ENCODE measurements at regions not wholly inside any gene's neighbourhood (a gene's known extent, or its start where the extent isn't known, plus 50 kb on each side); places are given as distances from the start of the nearest gene placed in this dataset.

GRCh38 chr5:175181331-175181730, 262.7 kb downstream of the DRD1 start:
- DNase-seq, result no peak
- Histone ChIP-seq H3K36me3 (no peaks in the 10 kb centered on the region), H3K27me3 (no peaks in the 10 kb centered on the region), H3K27ac (no peak overlapping the region), H3K4me1 (no peaks in the 10 kb centered on the region), H3K9me3 (no peaks in the 10 kb centered on the region), H3K4me3 (no peak overlapping the region)
- no peak for ATAC-seq
- intact Hi-C loops (cut with DNase I), result no loop called here
- TF ChIP-seq CTCF (IDR thresholded peaks at IDR 0.05), result no peak

GRCh38 chr5:175170899-175171298, 273.1 kb downstream of the DRD1 start:
- intact Hi-C loops (cut with DNase I), result no loop called here
- Histone ChIP-seq H3K9me3 (no peaks in the 10 kb centered on the region), H3K4me3 (no peak overlapping the region), H3K36me3 (no peaks in the 10 kb centered on the region), H3K27me3 (no peaks in the 10 kb centered on the region), H3K4me1 (no peaks in the 10 kb centered on the region), H3K27ac (no peak overlapping the region)
- ATAC-seq, result no peak
- TF ChIP-seq CTCF (IDR thresholded peaks at IDR 0.05), result no peak
- DNase-seq, result no peak

- H3K27ac ChIP-seq, result no peak overlapping the region
- no peak for TF ChIP-seq CTCF (IDR thresholded peaks at IDR 0.05)
- DNase-seq (no peak), ATAC-seq (no peak)
- H3K36me3 ChIP-seq, result no peaks in the 10 kb centered on the region
- H3K9me3 ChIP-seq, result no peaks in the 10 kb centered on the region
- H3K27me3 ChIP-seq, result no peaks in the 10 kb centered on the region
- H3K4me3 ChIP-seq, result no peak overlapping the region
- intact Hi-C loops (cut with DNase I), result no loop called here
- H3K4me1 ChIP-seq, result no peaks in the 10 kb centered on the region
Measured at GRCh38 chr5:175168882-175169507, 275.0 kb downstream of the DRD1 start.

GRCh38 chr5:175166026-175166425, 278.0 kb downstream of the DRD1 start:
- no peak for DNase-seq
- H3K4me1 ChIP-seq, result no peaks in the 10 kb centered on the region
- intact Hi-C loops (cut with DNase I), result no loop called here
- H3K27me3 ChIP-seq, result peaks cover 0 to 4% of the 10 kb centered on the region in 2 donors
- no peak overlapping the region for H3K4me3 ChIP-seq
- H3K9me3 ChIP-seq, result no peaks in the 10 kb centered on the region
- TF ChIP-seq CTCF (IDR thresholded peaks at IDR 0.05), result no peak
- no peaks in the 10 kb centered on the region for H3K36me3 ChIP-seq
- H3K27ac ChIP-seq, result no peak overlapping the region
- ATAC-seq, result no peak

GRCh38 chr5:175163586-175164275, 280.3 kb downstream of the DRD1 start:
- Histone ChIP-seq H3K27me3 (peaks cover 0 to 4% of the 10 kb centered on the region in 2 donors), H3K36me3 (no peaks in the 10 kb centered on the region), H3K27ac (no peak overlapping the region), H3K4me3 (no peak overlapping the region), H3K9me3 (no peaks in the 10 kb centered on the region), H3K4me1 (no peaks in the 10 kb centered on the region)
- no peak for TF ChIP-seq CTCF (IDR thresholded peaks at IDR 0.05)
- ATAC-seq (no peak), DNase-seq (no peak)
- intact Hi-C loops (cut with DNase I), result no loop called here
